ENCODE measurements at regions not wholly inside any gene's neighbourhood (a gene's known extent, or its start where the extent isn't known, plus 50 kb on each side); places are given as distances from the start of the nearest gene placed in this dataset.

DNA sequence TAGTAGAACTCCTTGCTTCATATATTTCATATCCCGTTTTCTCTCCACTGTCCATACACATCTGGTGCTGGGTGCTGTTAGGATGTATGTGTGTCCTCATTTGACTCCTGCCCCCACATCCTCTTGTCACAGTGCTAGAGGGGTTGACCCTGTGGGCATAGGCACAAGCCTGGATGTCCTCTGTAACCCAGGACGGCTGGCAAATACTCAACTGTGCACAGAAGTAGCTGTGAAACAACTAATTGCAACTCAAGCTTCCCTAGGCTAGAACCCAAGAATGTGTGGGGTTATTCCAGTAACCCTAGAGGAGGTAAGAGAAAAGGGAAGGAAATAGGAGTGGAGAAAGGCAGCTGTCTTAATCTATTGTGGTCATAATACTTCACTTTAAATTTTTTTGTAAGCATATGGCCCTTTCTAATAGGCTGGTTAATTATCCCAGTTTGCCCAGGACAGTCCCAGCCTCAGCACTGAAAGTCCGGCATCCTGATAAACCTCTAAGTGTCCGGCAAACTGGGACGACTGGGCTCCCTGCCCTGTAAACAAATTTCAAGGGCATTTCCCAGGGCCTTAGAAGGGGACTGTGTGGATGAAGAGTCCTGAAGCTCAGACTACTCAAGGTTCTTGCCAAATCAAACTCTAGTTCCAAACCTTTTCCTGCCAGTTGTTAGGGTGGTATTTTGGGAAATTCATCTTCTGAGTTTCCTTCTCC is 283.2 kb upstream of the CELF2 start:
- no peak for TF ChIP-seq EZH2 (IDR thresholded peaks at IDR 0.05; ENCODE audit: low read depth)
- TF ChIP-seq, protein P1, sequence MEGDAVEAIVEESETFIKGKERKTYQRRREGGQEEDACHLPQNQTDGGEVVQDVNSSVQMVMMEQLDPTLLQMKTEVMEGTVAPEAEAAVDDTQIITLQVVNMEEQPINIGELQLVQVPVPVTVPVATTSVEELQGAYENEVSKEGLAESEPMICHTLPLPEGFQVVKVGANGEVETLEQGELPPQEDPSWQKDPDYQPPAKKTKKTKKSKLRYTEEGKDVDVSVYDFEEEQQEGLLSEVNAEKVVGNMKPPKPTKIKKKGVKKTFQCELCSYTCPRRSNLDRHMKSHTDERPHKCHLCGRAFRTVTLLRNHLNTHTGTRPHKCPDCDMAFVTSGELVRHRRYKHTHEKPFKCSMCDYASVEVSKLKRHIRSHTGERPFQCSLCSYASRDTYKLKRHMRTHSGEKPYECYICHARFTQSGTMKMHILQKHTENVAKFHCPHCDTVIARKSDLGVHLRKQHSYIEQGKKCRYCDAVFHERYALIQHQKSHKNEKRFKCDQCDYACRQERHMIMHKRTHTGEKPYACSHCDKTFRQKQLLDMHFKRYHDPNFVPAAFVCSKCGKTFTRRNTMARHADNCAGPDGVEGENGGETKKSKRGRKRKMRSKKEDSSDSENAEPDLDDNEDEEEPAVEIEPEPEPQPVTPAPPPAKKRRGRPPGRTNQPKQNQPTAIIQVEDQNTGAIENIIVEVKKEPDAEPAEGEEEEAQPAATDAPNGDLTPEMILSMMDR (conservative IDR thresholded peaks at IDR 0.05) = no peak
- Histone ChIP-seq H3K27me3 (ENCODE audit: insufficient read depth, low read depth) (no peaks in the 10 kb centered on the region), H3K4me2 (no peak overlapping the region), H3K4me3 (no peak overlapping the region), H3K4me1 (replicated peaks; ENCODE audit: insufficient read depth) (no peaks in the 10 kb centered on the region), H4K20me1 (ENCODE audit: insufficient read depth) (no peaks in the 10 kb centered on the region), H3K9me2 (ENCODE audit: insufficient read depth) (no peaks in the 10 kb centered on the region), H3K27ac (no peak overlapping the region), H3K36me3 (ENCODE audit: low read depth) (no peaks in the 10 kb centered on the region), H3K79me2 (ENCODE audit: low read depth) (no peaks in the 10 kb centered on the region), H2AFZ (no peak overlapping the region), H3F3A (ENCODE audit: insufficient read depth, low read depth) (no peaks in the 10 kb centered on the region), H3K9me3 (ENCODE audit: insufficient read depth, low read depth) (no peaks in the 10 kb centered on the region)
- DNase-seq = no peak
- BruUV-seq (replicated peaks) = no TSS peak
- intact Hi-C loops (cut with micrococcal nuclease; ENCODE audit: unreplicated experiment) = no loop called here
- POLR2A ChIA-PET (ENCODE audit: unreplicated experiment) = no interaction called here
- CTCF ChIA-PET = no interaction called here

DNA sequence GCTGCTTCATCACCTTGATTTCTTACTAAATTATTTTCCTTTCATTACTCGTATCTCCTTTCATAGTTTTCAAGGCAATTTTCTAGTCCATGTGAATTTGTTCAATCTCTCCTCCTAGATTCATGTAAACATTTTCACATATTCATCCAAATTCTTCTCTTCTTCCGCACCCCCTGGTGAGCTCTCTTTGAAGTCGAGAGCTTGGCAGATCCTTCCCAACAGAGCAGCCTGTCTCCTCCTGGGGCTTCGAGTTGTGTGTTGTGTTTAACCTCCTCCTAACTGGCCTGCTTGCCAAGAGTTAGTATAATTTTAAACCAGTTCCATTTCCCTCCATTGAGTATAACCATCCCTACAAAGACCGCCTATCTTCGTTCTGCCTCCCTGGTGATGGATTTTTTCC is 272.4 kb upstream of the CELF2 start:
- Histone ChIP-seq H3K36me3 (ENCODE audit: low read depth) (no peaks in the 10 kb centered on the region), H3K27me3 (ENCODE audit: insufficient read depth, low read depth) (no peaks in the 10 kb centered on the region), H3K4me1 (replicated peaks; ENCODE audit: insufficient read depth) (no peaks in the 10 kb centered on the region), H3K27ac (no peak overlapping the region), H4K20me1 (ENCODE audit: insufficient read depth) (no peaks in the 10 kb centered on the region), H3K4me2 (no peak overlapping the region), H3K9me3 (ENCODE audit: insufficient read depth, low read depth) (no peaks in the 10 kb centered on the region), H3K79me2 (ENCODE audit: low read depth) (no peaks in the 10 kb centered on the region), H3F3A (ENCODE audit: insufficient read depth, low read depth) (no peaks in the 10 kb centered on the region), H2AFZ (no peak overlapping the region), H3K4me3 (no peak overlapping the region), H3K9me2 (ENCODE audit: insufficient read depth) (no peaks in the 10 kb centered on the region)
- POLR2A ChIA-PET (ENCODE audit: unreplicated experiment) = no interaction called here
- DNase-seq = no peak
- TF ChIP-seq EZH2 (IDR thresholded peaks at IDR 0.05; ENCODE audit: low read depth) = no peak
- TF ChIP-seq, protein P1 (conservative IDR thresholded peaks at IDR 0.05) = no peak
- intact Hi-C loops (cut with micrococcal nuclease; ENCODE audit: unreplicated experiment) = no loop called here
- no TSS peak for BruUV-seq (replicated peaks)
- CTCF ChIA-PET = no interaction called here

DNA sequence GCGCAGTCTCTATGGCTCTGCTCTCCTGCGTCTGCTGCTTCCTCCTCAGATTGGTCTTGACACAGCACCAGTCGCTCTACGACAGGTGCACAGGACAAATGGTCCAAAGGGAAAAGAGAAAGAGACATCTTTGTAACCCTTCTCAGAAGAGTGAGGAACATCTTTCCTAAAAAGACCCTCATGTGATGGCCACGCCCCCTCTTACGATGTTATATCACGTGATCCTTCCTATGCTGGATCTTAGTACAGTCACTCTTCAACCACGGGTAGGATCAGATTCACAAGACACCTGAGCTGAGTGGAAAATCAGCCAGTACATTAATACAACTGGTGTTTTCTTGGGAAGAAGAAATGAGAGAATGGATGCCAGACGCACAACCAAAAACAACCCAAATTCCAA is 262.2 kb upstream of the CELF2 start:
- Histone ChIP-seq H3K9me2 (ENCODE audit: insufficient read depth) (no peaks in the 10 kb centered on the region; the same call in 1 of the 2 replicates), H3K27ac (no peak overlapping the region), H3K36me3 (ENCODE audit: low read depth) (no peaks in the 10 kb centered on the region), H3K79me2 (ENCODE audit: low read depth) (no peaks in the 10 kb centered on the region), H3K4me2 (no peak overlapping the region), H2AFZ (no peak overlapping the region), H3K4me3 (no peak overlapping the region), H3K9me3 (ENCODE audit: insufficient read depth, low read depth) (no peaks in the 10 kb centered on the region), H4K20me1 (ENCODE audit: insufficient read depth) (no peaks in the 10 kb centered on the region), H3K27me3 (ENCODE audit: insufficient read depth, low read depth) (no peaks in the 10 kb centered on the region), H3F3A (ENCODE audit: insufficient read depth, low read depth) (no peaks in the 10 kb centered on the region), H3K4me1 (replicated peaks; ENCODE audit: insufficient read depth) (no peaks in the 10 kb centered on the region)
- TF ChIP-seq, protein P1 (conservative IDR thresholded peaks at IDR 0.05) = no peak
- no peak for TF ChIP-seq EZH2 (IDR thresholded peaks at IDR 0.05; ENCODE audit: low read depth)
- POLR2A ChIA-PET (ENCODE audit: unreplicated experiment) = no interaction called here
- no peak for DNase-seq
- CTCF ChIA-PET = no interaction called here
- no TSS peak for BruUV-seq (replicated peaks)
- intact Hi-C loops (cut with micrococcal nuclease; ENCODE audit: unreplicated experiment) = no loop called here
